ENCODE measurements at regions not wholly inside any gene's neighbourhood (a gene's known extent, or its start where the extent isn't known, plus 50 kb on each side); places are given as distances from the start of the nearest gene placed in this dataset.
"Not testable (repeated sequence)": the region's sequence is repeated elsewhere in the genome, so short reads cannot be mapped to it uniquely, and the experiment has no call there.

- DNase-seq: not testable (repeated sequence)
These were observed 64.4 kb downstream of the KLRB1 start for GRCh38 chr12:9543341-9543740.

GRCh38 chr12:9542827-9543226, 64.9 kb downstream of the KLRB1 start:
- DNase-seq: not testable (repeated sequence)

GRCh38 chr12:9515925-9516324, 91.8 kb downstream of the KLRB1 start:
- DNase-seq: not testable (repeated sequence)

- DNase-seq: not testable (repeated sequence)
These were observed 95.0 kb downstream of the KLRB1 start for GRCh38 chr12:9512695-9513094.

GRCh38 chr12:9510392-9511011, 97.2 kb downstream of the KLRB1 start:
- DNase-seq: not testable (repeated sequence)

- DNase-seq: no peak
These were observed 98.1 kb downstream of the KLRB1 start for GRCh38 chr12:9509464-9510161.

- DNase-seq: no peak
These were observed 101.0 kb downstream of the KLRB1 start for GRCh38 chr12:9506746-9507145.

- not testable (repeated sequence) for DNase-seq
These were observed 104.3 kb downstream of the KLRB1 start for GRCh38 chr12:9503384-9503783.

GRCh38 chr12:9502845-9503244, 104.9 kb downstream of the KLRB1 start:
- not testable (repeated sequence) for DNase-seq

- DNase-seq: not testable (repeated sequence)
These were observed 114.4 kb downstream of the KLRB1 start for GRCh38 chr12:9493325-9493724.

GRCh38 chr12:9481289-9481688, 126.4 kb downstream of the KLRB1 start:
- DNase-seq: not testable (repeated sequence)

- DNase-seq: not testable (repeated sequence)
These were observed 133.5 kb downstream of the KLRB1 start for GRCh38 chr12:9474197-9474596.

GRCh38 chr12:9473638-9474037, 134.1 kb downstream of the KLRB1 start:
- not testable (repeated sequence) for DNase-seq

GRCh38 chr12:9471501-9471900, 136.2 kb downstream of the KLRB1 start:
- not testable (repeated sequence) for DNase-seq

- DNase-seq: not testable (repeated sequence)
These were observed 137.3 kb downstream of the KLRB1 start for GRCh38 chr12:9470367-9470766.

- DNase-seq: not testable (repeated sequence)
These were observed 137.8 kb downstream of the KLRB1 start for GRCh38 chr12:9469956-9470355.

GRCh38 chr12:9469463-9469862, 138.3 kb downstream of the KLRB1 start:
- not testable (repeated sequence) for DNase-seq

GRCh38 chr12:9468998-9469397, 138.7 kb downstream of the KLRB1 start:
- peak; percentile 14 for DNase-seq

- DNase-seq: not testable (repeated sequence)
These were observed 139.6 kb downstream of the KLRB1 start for GRCh38 chr12:9468144-9468543.

- DNase-seq: no peak
These were observed 143.3 kb downstream of the KLRB1 start for GRCh38 chr12:9464408-9464807.

- not testable (repeated sequence) for DNase-seq
These were observed 152.2 kb downstream of the KLRB1 start for GRCh38 chr12:9455516-9455915.

- not testable (repeated sequence) for DNase-seq
These were observed 153.7 kb downstream of the KLRB1 start for GRCh38 chr12:9454021-9454420.

- not testable (repeated sequence) for DNase-seq
These were observed 157.6 kb downstream of the KLRB1 start for GRCh38 chr12:9450127-9450567.

GRCh38 chr12:9449657-9450126, 158.0 kb downstream of the KLRB1 start:
- not testable (repeated sequence) for DNase-seq

All from activated T-cell treated with anti-CD3 and anti-CD28 coated beads for 4 hours (primary cell).